GM18909 (cell line): ENCODE measurements at regions not wholly inside any gene's neighbourhood (a gene's known extent, or its start where the extent isn't known, plus 50 kb on each side); places are given as distances from the start of the nearest gene placed in this dataset.

Source experiments
- ATAC-seq: cut with Tn5 transposase; IDR thresholded peaks from one replicate; pipeline ENCODE4 v1.9.1; 2021; ENCODE audit warnings: mild to moderate bottlenecking; ENCODE audit not compliant: unreplicated experiment, poor library complexity

DNA sequence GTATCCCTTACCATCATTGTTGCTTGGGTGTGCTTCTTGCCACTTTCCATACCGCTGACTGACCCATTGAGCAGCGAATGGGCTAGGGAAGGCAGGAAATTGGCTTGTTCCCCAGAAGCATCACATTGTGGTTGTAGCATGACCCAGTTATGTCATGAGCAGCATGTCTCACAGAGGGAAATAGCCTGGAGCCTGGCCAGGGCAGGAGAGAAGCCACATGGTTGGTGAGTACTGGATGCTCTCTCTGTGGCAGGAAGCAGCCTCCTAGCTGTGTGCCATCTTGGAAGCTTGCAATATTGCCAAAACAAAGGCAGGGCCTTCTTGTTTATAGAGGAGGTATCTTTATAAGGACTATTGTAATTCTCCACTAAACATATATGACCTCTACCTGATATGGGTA is 482.6 kb downstream of the PIK3C3 start:
- no peak for ATAC-seq

DNA sequence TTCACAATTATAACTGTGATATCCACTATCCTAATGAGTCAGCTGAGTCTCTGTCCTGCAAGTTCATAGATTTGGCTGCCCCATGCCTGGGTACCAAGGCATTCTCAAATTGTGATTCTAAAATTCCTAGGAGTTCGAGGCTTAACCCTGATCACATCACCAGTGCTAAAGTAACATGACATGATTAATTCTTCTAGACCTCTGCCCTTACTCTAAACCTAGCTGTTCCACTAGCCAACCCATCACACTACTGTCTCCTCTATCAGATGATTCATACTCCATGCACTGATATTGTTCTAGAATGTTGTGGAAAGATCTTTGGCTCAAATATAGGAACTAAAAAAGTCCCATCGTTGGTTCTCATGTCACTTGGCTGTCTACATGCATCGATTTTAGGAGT is 487.6 kb downstream of the PIK3C3 start:
- no peak for ATAC-seq

- no peak for ATAC-seq
These were observed 489.3 kb downstream of the PIK3C3 start for GRCh38 chr18:42444349-42444748.

DNA sequence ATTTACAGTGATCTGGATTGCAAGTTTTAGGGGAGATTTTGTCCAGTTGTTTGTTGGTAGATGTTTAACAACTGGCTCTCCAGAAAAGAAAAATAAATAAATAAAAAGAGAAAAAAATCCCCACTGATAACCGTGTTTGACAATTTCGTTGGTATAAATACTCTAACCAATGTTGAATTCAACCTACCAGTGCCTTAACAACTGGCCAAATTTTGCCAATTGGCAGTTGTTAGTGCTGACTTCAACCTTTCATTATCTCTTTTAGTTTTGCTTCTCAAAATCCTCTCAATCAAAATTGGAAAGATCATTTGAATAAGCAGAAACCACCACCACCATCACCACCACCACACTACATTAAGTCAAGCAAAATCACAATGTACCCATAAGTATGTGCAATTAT is 490.3 kb downstream of the PIK3C3 start:
- no peak for ATAC-seq

DNA sequence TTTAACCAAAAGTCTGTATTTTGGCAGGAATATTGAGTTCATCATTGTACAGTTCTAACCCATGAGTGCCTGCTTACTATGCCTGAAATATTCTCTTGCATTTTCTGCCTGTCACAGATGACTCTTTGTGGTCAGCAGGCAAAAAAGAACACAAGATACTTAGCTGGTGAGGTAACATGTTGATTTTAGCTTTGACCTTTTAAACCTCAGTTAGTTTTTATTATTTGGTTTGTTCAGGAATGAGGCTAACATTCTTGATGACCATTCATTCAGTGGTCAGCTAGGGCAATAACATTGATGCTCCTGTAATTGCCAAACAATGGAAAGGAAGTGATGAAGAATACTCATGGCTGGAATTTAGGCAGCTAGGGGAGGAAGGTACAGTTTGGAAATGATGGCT is 491.2 kb downstream of the PIK3C3 start:
- ATAC-seq = no peak

- no peak for ATAC-seq
These were observed 492.7 kb downstream of the PIK3C3 start for GRCh38 chr18:42447688-42448087.

DNA sequence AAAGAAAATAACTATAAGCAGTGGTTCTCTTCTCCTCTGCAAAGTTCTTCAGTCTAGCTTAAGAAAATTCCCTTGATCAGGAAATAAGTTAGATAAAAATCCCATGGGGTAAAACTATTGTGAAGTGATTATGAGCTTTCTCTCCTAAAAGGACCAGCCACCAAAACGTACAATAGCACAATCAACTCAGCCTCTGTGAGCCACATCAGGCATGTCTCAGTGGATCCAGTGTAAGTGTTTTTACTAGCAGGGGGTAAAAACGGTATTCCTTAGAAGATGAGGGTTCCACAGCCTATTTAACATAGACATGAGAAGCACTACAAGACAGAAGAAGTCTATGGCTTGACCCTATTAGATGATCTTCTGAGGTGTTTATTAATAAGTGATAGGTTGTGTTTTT is 503.2 kb downstream of the PIK3C3 start:
- no peak for ATAC-seq

DNA sequence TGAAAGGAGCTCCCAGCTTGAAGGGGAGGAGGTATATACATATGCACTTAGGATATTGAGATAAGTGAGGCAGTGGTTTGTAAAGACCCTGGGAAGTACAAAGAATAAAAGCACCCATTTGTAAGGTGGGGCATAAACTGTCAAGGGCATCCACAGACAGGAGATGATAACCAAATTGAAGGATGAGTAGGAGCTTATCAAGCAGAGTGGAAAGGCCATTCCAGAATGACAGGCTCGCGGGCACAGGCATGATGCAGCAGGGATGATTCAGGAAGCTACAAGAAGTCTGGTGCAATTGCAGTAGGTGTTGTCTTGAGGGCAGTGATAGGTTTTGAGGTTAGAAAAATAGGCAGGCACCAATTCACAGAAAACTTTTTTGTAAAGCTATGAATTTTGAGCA is 504.8 kb downstream of the PIK3C3 start:
- no peak for ATAC-seq

DNA sequence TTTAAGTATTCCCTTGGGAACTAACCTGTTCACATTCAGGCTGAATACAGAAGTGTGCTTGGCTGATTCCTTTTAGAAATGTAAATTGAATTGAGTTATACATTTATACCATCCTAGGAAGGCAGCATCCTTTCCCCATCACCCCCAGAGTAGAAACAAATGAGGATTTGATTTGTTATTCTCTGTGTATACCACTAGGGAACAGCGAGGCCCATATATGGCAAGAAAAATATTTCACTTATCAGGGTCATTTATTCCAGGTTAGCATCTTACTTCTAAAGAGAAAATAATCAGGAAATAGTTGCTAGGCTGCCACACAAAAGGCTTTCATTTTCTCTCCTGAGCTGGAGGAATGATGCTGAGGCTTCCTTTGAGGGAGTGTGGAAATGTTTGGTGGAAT is 516.9 kb downstream of the PIK3C3 start:
- no peak for ATAC-seq

- ATAC-seq = no peak
These were observed 518.6 kb downstream of the PIK3C3 start for GRCh38 chr18:42473611-42474010.

DNA sequence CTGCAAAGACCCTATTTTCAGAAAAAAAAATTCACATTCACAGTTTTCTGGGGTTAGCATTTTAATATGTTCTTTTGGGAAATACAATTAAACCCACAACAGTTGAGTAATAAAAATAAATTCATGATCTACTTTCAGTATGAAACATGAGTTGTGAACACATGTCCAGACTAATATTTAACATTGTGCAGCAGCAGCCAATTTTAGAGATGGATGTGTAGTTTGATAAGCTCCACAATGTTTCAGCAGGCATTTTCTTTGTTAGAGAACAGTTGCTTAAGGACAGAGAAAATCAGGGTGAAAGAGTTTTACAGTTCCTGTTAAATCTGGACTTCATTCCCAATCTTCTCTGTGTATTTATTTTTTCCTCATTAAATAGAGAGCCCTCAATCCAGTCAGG is 519.5 kb downstream of the PIK3C3 start:
- ATAC-seq = no peak

GRCh38 chr18:42475157-42475556 is 520.1 kb downstream of the PIK3C3 start:
- no peak for ATAC-seq

- no peak for ATAC-seq
These were observed 522.2 kb downstream of the PIK3C3 start for GRCh38 chr18:42477267-42477666.

- ATAC-seq = no peak
These were observed 525.4 kb downstream of the PIK3C3 start for GRCh38 chr18:42480441-42480840.

- no peak for ATAC-seq
These were observed 529.6 kb downstream of the PIK3C3 start for GRCh38 chr18:42484648-42485047.

DNA sequence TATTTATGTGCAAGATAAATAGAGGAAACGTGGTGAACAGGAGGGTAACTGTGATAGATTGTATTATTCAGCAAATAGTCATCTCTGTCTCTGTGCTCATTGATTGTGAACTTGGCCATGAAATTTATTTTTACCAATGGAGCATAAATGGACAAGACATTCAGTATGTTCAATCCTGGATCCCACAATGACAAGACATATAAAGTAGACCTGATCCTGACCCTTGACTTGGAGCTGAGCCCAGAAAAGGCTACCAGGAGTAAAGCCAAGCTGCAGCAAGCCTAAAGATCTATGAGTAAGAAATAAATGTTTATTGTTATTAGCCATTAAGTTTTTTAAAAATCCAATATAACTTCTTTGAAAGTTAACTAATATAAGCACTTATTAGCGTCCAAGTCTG is 531.2 kb downstream of the PIK3C3 start:
- ATAC-seq = no peak

GRCh38 chr18:42508683-42509296 is 553.8 kb downstream of the PIK3C3 start:
- ATAC-seq = no peak

GRCh38 chr18:42509750-42510415 is 554.8 kb downstream of the PIK3C3 start:
- ATAC-seq = peak; percentile 96

DNA sequence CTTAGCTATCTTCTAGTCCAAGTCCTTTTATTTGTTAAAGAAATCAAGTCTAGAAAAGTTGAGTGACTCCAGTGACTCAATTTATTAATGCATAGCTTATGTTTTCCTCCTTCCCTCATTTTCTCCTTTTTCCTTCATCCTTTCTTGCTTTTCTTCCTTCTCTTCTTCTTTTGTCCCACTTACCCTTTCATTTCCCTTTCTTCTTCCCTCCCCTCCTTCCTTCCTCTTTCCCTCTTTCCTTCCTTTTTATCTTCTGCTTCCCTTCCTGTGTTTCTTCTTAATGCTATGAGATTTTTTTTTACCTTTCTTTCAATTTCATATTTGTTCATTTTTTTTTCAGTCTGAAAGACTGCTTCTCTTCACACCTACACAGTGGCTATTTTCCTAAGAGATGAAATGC is 555.5 kb downstream of the PIK3C3 start:
- no peak for ATAC-seq

GRCh38 chr18:42513441-42513840 is 558.4 kb downstream of the PIK3C3 start:
- ATAC-seq = no peak

- ATAC-seq = no peak
These were observed 559.5 kb downstream of the PIK3C3 start for GRCh38 chr18:42514512-42514911.

DNA sequence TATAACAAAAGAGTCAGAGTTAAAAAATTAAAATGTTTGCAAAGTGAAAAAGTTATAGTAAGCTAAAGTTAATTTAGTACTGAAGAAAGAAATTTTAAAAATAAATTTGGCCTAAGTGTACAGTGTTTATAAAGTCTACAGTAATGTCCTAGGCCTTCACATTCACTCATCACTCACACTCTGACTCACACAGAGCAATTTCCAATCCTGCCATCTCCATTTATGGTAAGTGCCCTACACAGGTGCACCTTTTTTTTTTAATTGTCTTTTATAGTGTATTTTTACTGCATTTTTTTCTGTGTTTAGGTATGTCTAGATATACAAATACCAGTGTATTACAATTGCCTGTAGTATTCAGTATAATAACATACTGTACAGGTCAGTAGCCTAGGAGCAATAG is 562.9 kb downstream of the PIK3C3 start:
- no peak for ATAC-seq
